IMR-90 (cell line): ENCODE measurements at regions not wholly inside any gene's neighbourhood (a gene's known extent, or its start where the extent isn't known, plus 50 kb on each side); places are given as distances from the start of the nearest gene placed in this dataset.

ENCODE experiments used
- CEBPB ChIP-seq: IDR thresholded peaks from 2 replicates; pipeline ENCODE4 v1.6.1; 2012; ENCODE audit warnings: low read depth, low read length, improper control_type of control experiment
- CTCF ChIP-seq: conservative IDR thresholded peaks from 2 replicates; pipeline ENCODE4 v1.5.1; 2012; ENCODE audit warnings: mild to moderate bottlenecking, low read depth, low read length, improper control_type of control experiment
- POLR2A ChIP-seq: IDR thresholded peaks from 2 replicates; pipeline ENCODE4 v1.6.1; 2012; ENCODE audit warnings: mild to moderate bottlenecking, low read depth, low read length

GRCh38 chr5:68954618-68954910 is 139.2 kb upstream of the SLC30A5 start:
- TF ChIP-seq CTCF = no peak
- no peak for TF ChIP-seq POLR2A
- no peak for TF ChIP-seq CEBPB
